ENCODE measurements at regions not wholly inside any gene's neighbourhood (a gene's known extent, or its start where the extent isn't known, plus 50 kb on each side); places are given as distances from the start of the nearest gene placed in this dataset.

DNA sequence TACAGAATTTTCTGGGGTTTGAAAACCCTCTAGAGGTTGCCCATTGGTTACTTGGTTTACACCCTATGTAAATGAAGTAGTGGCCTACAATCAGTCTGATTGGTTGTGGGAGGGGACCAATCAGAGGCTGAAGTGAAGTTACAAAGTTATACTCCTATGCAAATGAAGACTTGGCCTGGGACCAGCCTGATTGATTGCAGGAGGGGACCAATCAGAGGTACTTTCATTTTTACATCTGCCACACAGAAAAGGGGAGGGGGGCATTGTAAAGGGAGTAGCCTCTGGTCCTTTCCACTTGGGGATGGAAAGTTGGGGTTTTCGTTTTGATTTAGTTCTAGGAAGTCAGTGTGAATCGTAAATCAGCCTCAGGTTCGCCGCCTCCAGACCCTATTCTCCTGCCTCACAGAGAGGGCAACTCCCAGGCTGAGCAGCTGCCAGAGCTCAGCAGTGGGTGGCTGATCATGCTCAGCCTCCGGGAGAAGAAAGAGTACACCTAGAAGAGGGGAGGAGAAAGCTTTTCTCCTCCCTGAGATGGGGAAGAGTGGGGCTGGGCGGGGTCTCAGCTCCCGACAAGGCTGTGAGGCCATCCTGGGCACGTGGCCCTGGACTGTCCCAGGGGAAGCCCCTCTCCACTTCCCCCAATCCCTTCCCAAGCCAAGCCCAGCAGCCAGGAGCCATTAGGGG lies 372.5 kb downstream of the GALR1 start:
- Mint-ChIP-seq H3K27ac (no peak overlapping the region), H3K36me3 (ENCODE audit: low read depth) (no peaks in the 10 kb centered on the region), H3K27me3 (peaks cover 7% of the 10 kb centered on the region), H3K4me3 (no peak overlapping the region), H3K9me3 (ENCODE audit: low read depth) (no peaks in the 10 kb centered on the region), H3K4me1 (peaks cover 6% of the 10 kb centered on the region)
- intact Hi-C loops (cut with DNase I, micrococcal nuclease) = no loop called here
- CTCF ChIA-PET = no interaction called here
- POLR2A ChIA-PET = no interaction called here
- DNase-seq (peak; percentile 41), ATAC-seq (peak; percentile 82)

DNA sequence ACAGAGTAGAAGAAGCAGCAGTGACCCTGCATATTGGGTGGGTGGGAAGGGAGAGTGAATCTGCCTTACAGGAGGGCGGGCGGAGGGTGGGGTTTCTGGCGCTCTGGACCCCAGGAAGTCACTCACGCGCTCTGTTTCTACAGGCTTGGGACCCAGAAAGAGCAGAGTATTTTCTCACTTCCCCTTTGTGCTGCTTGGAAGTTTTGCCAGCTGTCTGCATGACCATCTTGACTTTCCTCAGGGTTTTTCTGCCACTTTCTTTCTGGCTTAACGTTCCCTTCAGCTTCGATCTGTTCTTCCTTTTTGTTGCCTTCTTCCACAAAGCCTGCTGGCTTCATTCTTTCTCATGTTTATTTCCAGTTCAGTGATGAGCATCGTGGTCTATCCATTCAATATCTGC lies 383.1 kb downstream of the GALR1 start:
- Mint-ChIP-seq H3K27me3 (peaks cover 19% of the 10 kb centered on the region), H3K4me3 (no peak overlapping the region), H3K36me3 (ENCODE audit: low read depth) (no peaks in the 10 kb centered on the region), H3K4me1 (no peaks in the 10 kb centered on the region), H3K9me3 (ENCODE audit: low read depth) (no peaks in the 10 kb centered on the region), H3K27ac (no peak overlapping the region)
- no peak for ATAC-seq
- POLR2A ChIA-PET = no interaction called here
- DNase-seq = no peak
- CTCF ChIA-PET = no interaction called here
- intact Hi-C loops (cut with DNase I, micrococcal nuclease) = no loop called here

DNA sequence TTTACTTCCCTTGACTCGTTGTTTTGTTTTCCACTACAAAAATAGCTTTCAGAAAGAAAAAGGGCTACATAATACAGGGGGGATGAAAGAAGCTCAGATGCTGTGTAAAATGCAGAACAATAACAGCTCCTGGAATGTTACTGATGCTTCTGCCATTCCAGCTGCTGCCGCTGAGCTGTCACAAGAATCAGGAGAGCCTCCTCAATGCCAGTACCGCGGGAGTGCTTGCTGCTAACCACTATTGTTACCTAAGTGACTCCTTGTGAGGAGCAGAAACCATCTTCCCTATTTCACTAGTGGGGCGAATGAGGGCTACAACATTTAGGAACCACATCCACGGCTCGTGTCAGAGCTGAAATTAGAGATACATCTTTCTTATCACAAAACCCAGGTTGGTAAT lies 384.8 kb downstream of the GALR1 start:
- ATAC-seq (no peak), DNase-seq (no peak)
- H3K27me3 Mint-ChIP-seq = peaks cover 23% of the 10 kb centered on the region
- no peaks in the 10 kb centered on the region for H3K36me3 Mint-ChIP-seq (ENCODE audit: low read depth)
- intact Hi-C loops (cut with DNase I, micrococcal nuclease) = no loop called here
- CTCF ChIA-PET = no interaction called here
- no peaks in the 10 kb centered on the region for H3K9me3 Mint-ChIP-seq (ENCODE audit: low read depth)
- no peak overlapping the region for H3K4me3 Mint-ChIP-seq
- H3K27ac Mint-ChIP-seq = no peak overlapping the region
- no peaks in the 10 kb centered on the region for H3K4me1 Mint-ChIP-seq
- POLR2A ChIA-PET = no interaction called here

DNA sequence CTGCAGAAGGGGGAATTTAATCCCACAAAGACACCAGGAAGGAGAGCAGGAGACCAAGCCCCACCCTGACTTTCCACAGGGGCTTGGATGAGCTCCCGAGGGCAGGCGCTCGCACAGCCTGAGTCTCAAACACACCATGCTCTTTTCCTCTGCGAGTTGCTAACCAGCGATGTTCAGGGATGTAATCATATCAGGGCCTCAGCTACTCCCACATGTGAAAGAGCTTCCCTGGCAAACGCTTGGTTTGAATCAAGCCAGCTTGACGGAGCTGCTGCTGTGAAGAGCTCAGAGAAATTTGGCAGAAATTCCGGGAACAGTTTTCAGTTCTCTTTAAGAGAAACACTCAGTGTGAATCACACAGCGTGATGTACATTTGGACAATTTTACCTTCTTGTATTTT lies 385.8 kb downstream of the GALR1 start:
- intact Hi-C loops (cut with DNase I, micrococcal nuclease) = no loop called here
- H3K36me3 Mint-ChIP-seq (ENCODE audit: low read depth) = no peaks in the 10 kb centered on the region
- no peak overlapping the region for H3K27ac Mint-ChIP-seq
- ATAC-seq (no peak), DNase-seq (no peak)
- H3K9me3 Mint-ChIP-seq (ENCODE audit: low read depth) = no peaks in the 10 kb centered on the region
- no peak overlapping the region for H3K4me3 Mint-ChIP-seq
- no peaks in the 10 kb centered on the region for H3K4me1 Mint-ChIP-seq
- H3K27me3 Mint-ChIP-seq = peaks cover 23% of the 10 kb centered on the region
- ChIA-PET POLR2A (no interaction called here), CTCF (interaction anchor here (0.7 kb wide), 1 partner anchor 722 kb away, joined by 3 read pairs; no protein-coding TSS in a partner anchor)

DNA sequence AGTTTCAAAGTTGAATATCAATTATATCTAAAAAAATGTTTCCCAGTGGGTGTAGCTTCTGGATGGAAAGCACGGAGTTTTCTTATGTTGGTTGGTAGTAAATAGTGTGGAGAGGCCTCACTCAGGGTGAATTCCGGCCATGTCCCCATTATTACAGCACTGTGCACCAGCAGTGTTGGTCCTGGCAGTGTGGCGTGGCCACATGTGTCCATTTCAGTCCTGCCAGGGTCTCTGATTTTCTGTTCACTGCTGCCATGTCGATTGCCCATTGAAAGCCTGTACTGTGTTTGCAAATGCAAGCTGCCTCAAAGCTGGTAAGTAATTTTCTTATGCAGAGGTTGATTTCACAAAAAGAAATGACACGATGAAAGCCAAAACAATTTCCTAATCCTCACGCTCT lies 386.2 kb downstream of the GALR1 start:
- no peak overlapping the region for H3K27ac Mint-ChIP-seq
- H3K27me3 Mint-ChIP-seq = peaks cover 27% of the 10 kb centered on the region

DNA sequence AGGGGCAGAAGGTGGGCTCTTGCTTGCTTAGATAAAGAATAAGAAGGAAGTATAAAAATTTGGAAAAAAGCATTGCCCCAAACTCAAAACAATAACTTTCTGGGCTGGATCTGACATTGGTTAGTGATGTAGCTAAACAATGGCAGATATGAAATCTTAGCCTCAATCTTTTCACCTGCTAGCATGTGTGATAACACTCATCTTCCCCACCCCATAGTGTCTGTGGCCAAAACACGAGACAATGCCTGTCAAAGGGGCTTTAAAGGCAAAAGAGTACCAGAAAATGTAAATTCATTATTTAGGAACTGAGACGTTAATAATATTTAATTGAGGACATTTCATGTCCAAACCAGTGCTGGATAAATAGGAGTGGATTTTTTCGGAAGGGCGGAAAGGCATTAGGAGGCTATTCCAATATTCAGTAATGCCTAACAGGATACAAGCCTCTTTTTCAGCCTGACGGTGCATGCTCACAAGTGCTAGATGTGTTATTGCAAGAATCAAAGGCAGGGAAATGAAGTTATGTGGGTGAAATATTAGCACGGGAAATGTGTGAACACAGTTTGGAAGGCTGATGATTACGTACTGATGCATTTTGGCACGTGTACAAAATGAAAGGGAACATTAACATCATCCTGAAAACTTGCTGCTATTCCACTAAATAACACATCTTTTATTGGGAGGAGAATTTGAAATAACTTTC lies 395.7 kb downstream of the GALR1 start:
- DNase-seq = no peak
- peaks cover 4% of the 10 kb centered on the region for H3K9me3 Mint-ChIP-seq (ENCODE audit: low read depth)

More for the DNA sequence above, 386.2 kb downstream of the GALR1 start:
- Mint-ChIP-seq H3K9me3 (ENCODE audit: low read depth) (no peaks in the 10 kb centered on the region), H3K36me3 (ENCODE audit: low read depth) (no peaks in the 10 kb centered on the region), H3K4me1 (no peaks in the 10 kb centered on the region), H3K4me3 (no peak overlapping the region)
- DNase-seq (no peak), ATAC-seq (no peak)
- POLR2A ChIA-PET = no interaction called here
- intact Hi-C loops (cut with DNase I, micrococcal nuclease) = no loop called here
- CTCF ChIA-PET = interaction anchor here (0.7 kb wide), 1 partner anchor 722 kb away, joined by 3 read pairs; no protein-coding TSS in a partner anchor

DNA sequence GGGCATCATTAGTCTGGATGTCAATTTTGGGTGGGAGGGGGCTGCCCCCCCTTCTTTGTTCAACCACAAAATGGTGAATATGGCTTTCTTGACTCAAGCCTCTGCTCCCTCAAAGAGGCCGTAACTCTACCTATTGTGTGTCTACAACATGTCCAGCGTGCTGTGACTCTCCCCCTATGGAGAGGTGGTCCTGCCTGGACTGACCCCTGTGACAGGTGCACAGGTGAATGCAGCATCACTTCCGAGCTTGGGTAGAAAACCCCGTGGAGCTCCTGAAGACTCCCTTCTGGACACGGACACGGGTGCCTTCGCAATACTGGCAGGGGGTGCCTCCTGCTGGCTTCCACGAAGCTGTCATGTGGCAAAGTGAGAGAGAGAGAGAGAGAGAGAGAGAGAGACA lies 397.8 kb downstream of the GALR1 start:
- Mint-ChIP-seq H3K27me3 (peaks cover 14% of the 10 kb centered on the region), H3K4me1 (no peaks in the 10 kb centered on the region), H3K27ac (no peak overlapping the region), H3K36me3 (ENCODE audit: low read depth) (no peaks in the 10 kb centered on the region), H3K9me3 (ENCODE audit: low read depth) (peaks cover 4% of the 10 kb centered on the region), H3K4me3 (no peak overlapping the region)
- CTCF ChIA-PET = no interaction called here
- ATAC-seq (no peak), DNase-seq (no peak)
- POLR2A ChIA-PET = no interaction called here
- intact Hi-C loops (cut with DNase I, micrococcal nuclease) = no loop called here

More for the DNA sequence above, 395.7 kb downstream of the GALR1 start:
- Mint-ChIP-seq H3K4me3 (no peak overlapping the region), H3K4me1 (no peaks in the 10 kb centered on the region), H3K36me3 (ENCODE audit: low read depth) (no peaks in the 10 kb centered on the region), H3K27ac (no peak overlapping the region), H3K27me3 (peaks cover 15% of the 10 kb centered on the region)
- intact Hi-C loops (cut with DNase I, micrococcal nuclease) = no loop called here
- CTCF ChIA-PET = no interaction called here
- POLR2A ChIA-PET = no interaction called here
- no peak for ATAC-seq

DNA sequence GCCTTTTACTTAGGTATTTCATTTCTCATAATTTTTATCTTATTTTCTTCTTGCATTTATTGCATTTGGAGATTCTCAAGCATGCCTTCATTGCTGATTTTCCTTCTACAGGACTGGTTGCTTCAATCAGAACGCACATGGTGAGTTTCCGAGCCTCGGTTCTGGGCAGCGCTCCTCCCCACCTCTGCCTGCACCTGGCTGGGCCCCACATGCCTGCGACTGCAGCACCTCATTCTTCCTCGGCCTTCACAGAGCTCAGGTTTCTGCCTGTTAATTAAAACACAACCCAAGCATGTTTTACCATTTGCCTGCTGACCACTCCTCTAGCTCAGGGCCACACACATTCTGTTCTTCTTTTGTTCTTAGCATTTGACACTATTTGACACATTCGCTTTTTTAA lies 398.8 kb downstream of the GALR1 start:
- no peaks in the 10 kb centered on the region for H3K36me3 Mint-ChIP-seq (ENCODE audit: low read depth)
- no peak overlapping the region for H3K27ac Mint-ChIP-seq
- no peak for ATAC-seq
- no peaks in the 10 kb centered on the region for H3K4me1 Mint-ChIP-seq
- intact Hi-C loops (cut with DNase I, micrococcal nuclease) = no loop called here
- DNase-seq = no peak
- H3K4me3 Mint-ChIP-seq = no peak overlapping the region
- ChIA-PET POLR2A (no interaction called here), CTCF (interaction anchor here (0.7 kb wide), 1 partner anchor 28 kb away, joined by 3 read pairs; no protein-coding TSS in a partner anchor)
- peaks cover 4% of the 10 kb centered on the region for H3K9me3 Mint-ChIP-seq (ENCODE audit: low read depth)
- peaks cover 15% of the 10 kb centered on the region for H3K27me3 Mint-ChIP-seq

DNA sequence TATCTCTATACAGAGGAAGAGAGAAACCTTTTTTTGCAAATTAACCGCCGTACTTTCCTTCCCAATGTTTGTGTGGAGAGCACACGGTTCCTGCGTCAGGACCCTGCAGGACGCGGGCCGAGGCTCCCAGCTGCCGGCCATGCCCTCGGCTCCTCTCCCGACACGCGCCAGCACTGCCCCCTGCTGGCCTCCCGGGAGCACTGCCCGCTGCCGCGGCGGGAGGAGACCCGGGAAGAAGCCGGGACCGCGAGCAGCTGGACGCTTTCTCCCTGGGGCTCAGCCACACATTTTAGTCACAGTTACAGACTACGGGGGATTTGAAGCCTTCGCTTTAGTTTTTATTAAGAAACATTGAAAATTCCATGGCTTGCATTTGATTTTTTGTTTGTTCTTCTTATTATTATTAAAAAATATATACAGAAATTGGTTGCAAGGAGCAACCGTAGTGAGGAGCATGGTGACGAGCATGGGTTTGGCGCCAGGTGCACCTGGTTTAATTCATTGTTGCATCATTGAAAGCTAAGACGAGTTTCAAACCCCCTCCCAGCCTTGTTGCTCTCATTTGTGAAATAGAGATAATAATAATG lies 401.2 kb downstream of the GALR1 start:
- DNase-seq = peak; percentile 82
- CTCF ChIA-PET = interaction anchor here (0.6 to 1.1 kb wide), 7 partner anchors 11 to 729 kb away, joined by 3 to 4 read pairs (median 3); no protein-coding TSS in a partner anchor
- Mint-ChIP-seq H3K9me3 (ENCODE audit: low read depth) (no peaks in the 10 kb centered on the region), H3K27me3 (peaks cover 14% of the 10 kb centered on the region), H3K4me3 (no peak overlapping the region), H3K36me3 (ENCODE audit: low read depth) (no peaks in the 10 kb centered on the region), H3K4me1 (no peaks in the 10 kb centered on the region), H3K27ac (no peak overlapping the region)
- peak; percentile 83 for ATAC-seq
- intact Hi-C loops (cut with DNase I, micrococcal nuclease) = loop anchor here in 1 of 2 experiments (1.0 to 5.0 kb wide), 6 partner anchors 299 to 848 kb away; no protein-coding TSS in a partner anchor
- POLR2A ChIA-PET = interaction anchor here (0.6 kb wide), 1 partner anchor 811 kb away, joined by 4 read pairs; no protein-coding TSS in a partner anchor

DNA sequence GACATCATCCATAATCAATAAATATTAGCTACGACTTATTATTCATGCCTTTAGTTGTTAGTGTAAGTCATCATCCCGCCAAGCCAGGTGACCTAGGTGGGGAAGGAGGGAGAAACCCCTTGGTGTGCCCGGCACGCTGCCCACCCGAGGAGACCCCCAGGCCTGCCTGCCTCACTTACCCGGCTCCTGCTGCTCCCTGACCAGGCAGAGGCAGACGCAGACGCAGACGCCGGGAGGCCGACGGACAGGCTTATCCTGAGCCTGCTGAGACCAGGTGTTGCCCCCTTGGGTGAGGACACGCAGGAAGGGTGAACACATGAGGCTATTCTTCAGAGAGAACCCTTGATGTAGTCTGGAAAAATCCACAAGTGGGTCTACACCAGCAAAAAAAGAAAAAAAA lies 401.8 kb downstream of the GALR1 start:
- Mint-ChIP-seq H3K36me3 (ENCODE audit: low read depth) (no peaks in the 10 kb centered on the region), H3K27ac (no peak overlapping the region), H3K27me3 (peaks cover 14% of the 10 kb centered on the region), H3K9me3 (ENCODE audit: low read depth) (no peaks in the 10 kb centered on the region), H3K4me3 (no peak overlapping the region), H3K4me1 (no peaks in the 10 kb centered on the region)
- DNase-seq (no peak), ATAC-seq (no peak)
- POLR2A ChIA-PET = no interaction called here
- intact Hi-C loops (cut with DNase I, micrococcal nuclease) = loop anchor here in 1 of 2 experiments (1.0 to 5.0 kb wide), 5 partner anchors 299 to 848 kb away; no protein-coding TSS in a partner anchor
- CTCF ChIA-PET = interaction anchor here (0.6 to 1.1 kb wide), 6 partner anchors 11 to 730 kb away, joined by 3 to 4 read pairs (median 3); no protein-coding TSS in a partner anchor

DNA sequence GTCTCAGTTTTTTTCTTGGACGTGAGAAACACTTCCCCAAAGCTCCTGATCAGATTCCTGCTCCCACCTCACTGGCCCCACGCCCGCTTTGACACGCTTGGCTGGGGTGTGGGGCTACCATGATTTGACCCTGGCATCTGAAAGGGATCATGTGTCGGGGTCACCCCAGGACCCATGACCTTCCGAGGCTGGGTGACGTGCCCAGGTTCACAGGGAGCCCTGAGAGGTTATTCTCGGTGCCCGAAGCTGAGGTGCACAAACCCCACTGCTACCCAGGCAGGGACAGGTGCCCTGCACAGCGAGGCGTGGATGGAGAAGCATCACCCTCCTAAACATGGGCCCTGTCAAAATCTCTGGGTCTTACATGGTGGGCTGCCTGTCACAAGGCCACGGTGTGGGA lies 404.1 kb downstream of the GALR1 start:
- ChIA-PET CTCF (no interaction called here), POLR2A (no interaction called here)
- no peak overlapping the region for H3K27ac Mint-ChIP-seq
- H3K9me3 Mint-ChIP-seq (ENCODE audit: low read depth) = no peaks in the 10 kb centered on the region
- H3K36me3 Mint-ChIP-seq (ENCODE audit: low read depth) = no peaks in the 10 kb centered on the region
- no peak for ATAC-seq
- DNase-seq = no peak
- no peak overlapping the region for H3K4me3 Mint-ChIP-seq
- H3K4me1 Mint-ChIP-seq = no peaks in the 10 kb centered on the region
- H3K27me3 Mint-ChIP-seq = peaks cover 12% of the 10 kb centered on the region
- intact Hi-C loops (cut with DNase I, micrococcal nuclease) = loop anchor here in 1 of 2 experiments (5.0 kb wide), 1 partner anchor 301 kb away; no protein-coding TSS in a partner anchor
